DND-41 (cell line): ENCODE measurements at regions not wholly inside any gene's neighbourhood (a gene's known extent, or its start where the extent isn't known, plus 50 kb on each side); places are given as distances from the start of the nearest gene placed in this dataset.

ENCODE experiments used
- CTCF ChIP-seq: IDR thresholded peaks from 2 replicates; pipeline ENCODE4 v1.5.1; 2012; ENCODE audit warnings: borderline replicate concordance, low read length, moderate library complexity, mild to moderate bottlenecking; ENCODE audit not compliant: poor library complexity, severe bottlenecking; ENCODE audit errors: extremely low read depth
- EZH2 ChIP-seq: IDR thresholded peaks from 3 replicates; pipeline ENCODE4 v1.6.1; 2012; ENCODE audit warnings: borderline replicate concordance, low read depth, mild to moderate bottlenecking, moderate library complexity, low read length, inconsistent platforms; ENCODE audit not compliant: severe bottlenecking

GRCh38 chr7:8357536-8357935, 75.9 kb upstream of the NXPH1 start:
- TF ChIP-seq CTCF (no peak), EZH2 (no peak)
